ENCODE measurements at regions not wholly inside any gene's neighbourhood (a gene's known extent, or its start where the extent isn't known, plus 50 kb on each side); places are given as distances from the start of the nearest gene placed in this dataset.
A peak's percentile ranks its signal among the peaks of the same experiment; 100 is the strongest.

GRCh38 chr2:128414946-128415778 is 96.5 kb upstream of the HS6ST1 start:
- no peaks in the 10 kb centered on the region for H3K27me3 ChIP-seq (ENCODE audit: control insufficient read depth in 4 of 4, insufficient read depth in 4 of 4, low read length in 3 of 4)
- no peaks in the 10 kb centered on the region for H3K36me3 ChIP-seq (ENCODE audit: control insufficient read depth in 4 of 4, insufficient read depth in 3 of 4, low read depth in 1 of 4, low read length in 3 of 4)
- H3K4me3 ChIP-seq (ENCODE audit: low read depth in 1 of 3, low read length in 3 of 3), result no peak overlapping the region
- H3K27ac ChIP-seq (ENCODE audit: low read depth in 1 of 2, low read length in 2 of 2), result no peak overlapping the region
- H3K9me3 ChIP-seq (ENCODE audit: control insufficient read depth in 4 of 4, low read length in 3 of 4), result no peaks in the 10 kb centered on the region
- peak; percentile 24 for DNase-seq (ENCODE audit: low spot score)
- TF ChIP-seq EGR1 (IDR thresholded peaks at IDR 0.05; ENCODE audit: low read depth in 2 of 2) (no peak), ATF3 (IDR thresholded peaks at IDR 0.05) (no peak), FOXA2 (IDR thresholded peaks at IDR 0.05) (no peak), ZBTB33 (IDR thresholded peaks at IDR 0.05) (no peak), GABPA (IDR thresholded peaks at IDR 0.05 in 1 of 2, conservative IDR thresholded peaks at IDR 0.05 in 1 of 2) (no peak), TAF1 (conservative IDR thresholded peaks at IDR 0.05) (no peak), FOXA1 (IDR thresholded peaks at IDR 0.05) (no peak), REST (IDR thresholded peaks at IDR 0.05) (no peak), NR2F2 (IDR thresholded peaks at IDR 0.05) (no peak), JUND (IDR thresholded peaks at IDR 0.05) (no peak)
- TF ChIP-seq, protein P1, sequence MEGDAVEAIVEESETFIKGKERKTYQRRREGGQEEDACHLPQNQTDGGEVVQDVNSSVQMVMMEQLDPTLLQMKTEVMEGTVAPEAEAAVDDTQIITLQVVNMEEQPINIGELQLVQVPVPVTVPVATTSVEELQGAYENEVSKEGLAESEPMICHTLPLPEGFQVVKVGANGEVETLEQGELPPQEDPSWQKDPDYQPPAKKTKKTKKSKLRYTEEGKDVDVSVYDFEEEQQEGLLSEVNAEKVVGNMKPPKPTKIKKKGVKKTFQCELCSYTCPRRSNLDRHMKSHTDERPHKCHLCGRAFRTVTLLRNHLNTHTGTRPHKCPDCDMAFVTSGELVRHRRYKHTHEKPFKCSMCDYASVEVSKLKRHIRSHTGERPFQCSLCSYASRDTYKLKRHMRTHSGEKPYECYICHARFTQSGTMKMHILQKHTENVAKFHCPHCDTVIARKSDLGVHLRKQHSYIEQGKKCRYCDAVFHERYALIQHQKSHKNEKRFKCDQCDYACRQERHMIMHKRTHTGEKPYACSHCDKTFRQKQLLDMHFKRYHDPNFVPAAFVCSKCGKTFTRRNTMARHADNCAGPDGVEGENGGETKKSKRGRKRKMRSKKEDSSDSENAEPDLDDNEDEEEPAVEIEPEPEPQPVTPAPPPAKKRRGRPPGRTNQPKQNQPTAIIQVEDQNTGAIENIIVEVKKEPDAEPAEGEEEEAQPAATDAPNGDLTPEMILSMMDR (IDR thresholded peaks at IDR 0.05; ENCODE audit: low read depth, low read length, missing input control), result no peak
- no peaks in the 10 kb centered on the region for H3K4me1 ChIP-seq (ENCODE audit: control insufficient read depth in 4 of 4, insufficient read depth in 4 of 4, low read length in 3 of 4)
- WGBS, result 92% methylated on average over 4 of the region's 4 CpGs
- no peak overlapping the region for H3K9ac ChIP-seq (ENCODE audit: low read depth in 1 of 2, low read length in 2 of 2)

- H3K4me3 ChIP-seq (ENCODE audit: low read depth in 1 of 3, low read length in 3 of 3), result no peak overlapping the region
- no peak for DNase-seq (ENCODE audit: low spot score)
- WGBS, result 86% methylated on average over 1 of the region's 1 CpG
- H3K9ac ChIP-seq (ENCODE audit: low read depth in 1 of 2, low read length in 2 of 2), result no peak overlapping the region
- no peaks in the 10 kb centered on the region for H3K27me3 ChIP-seq (ENCODE audit: control insufficient read depth in 4 of 4, insufficient read depth in 4 of 4, low read length in 3 of 4)
- H3K27ac ChIP-seq (ENCODE audit: low read depth in 1 of 2, low read length in 2 of 2), result no peak overlapping the region
- H3K36me3 ChIP-seq (ENCODE audit: control insufficient read depth in 4 of 4, insufficient read depth in 3 of 4, low read depth in 1 of 4, low read length in 3 of 4), result no peaks in the 10 kb centered on the region
- no peaks in the 10 kb centered on the region for H3K9me3 ChIP-seq (ENCODE audit: control insufficient read depth in 4 of 4, low read length in 3 of 4)
- no peaks in the 10 kb centered on the region for H3K4me1 ChIP-seq (ENCODE audit: control insufficient read depth in 4 of 4, insufficient read depth in 4 of 4, low read length in 3 of 4)
- no peak for TF ChIP-seq RXRA (IDR thresholded peaks at IDR 0.05)
- TF ChIP-seq EGR1 (IDR thresholded peaks at IDR 0.05; ENCODE audit: low read depth in 2 of 2), result no peak
- TF ChIP-seq HNF4G (IDR thresholded peaks at IDR 0.05), result no peak
- TF ChIP-seq, protein P1 (IDR thresholded peaks at IDR 0.05; ENCODE audit: low read depth, low read length, missing input control), result no peak
- TF ChIP-seq HNF4A (conservative IDR thresholded peaks at IDR 0.05), result no peak
- TF ChIP-seq GABPA (IDR thresholded peaks at IDR 0.05 in 1 of 2, conservative IDR thresholded peaks at IDR 0.05 in 1 of 2), result no peak
- TF ChIP-seq ZBTB33 (IDR thresholded peaks at IDR 0.05), result no peak
- TF ChIP-seq YY1 (IDR thresholded peaks at IDR 0.05), result no peak
- no peak for TF ChIP-seq REST (IDR thresholded peaks at IDR 0.05)
Measured at GRCh38 chr2:128415779-128416061, 97.1 kb upstream of the HS6ST1 start.

All from liver (tissue), 8 donors.